HCT116 (cell line): ENCODE measurements at regions not wholly inside any gene's neighbourhood (a gene's known extent, or its start where the extent isn't known, plus 50 kb on each side); places are given as distances from the start of the nearest gene placed in this dataset.
A peak's percentile ranks its signal among the peaks of the same experiment; 100 is the strongest.

ENCODE experiments used
- ATAC-seq: fragments of 200-7000 bp; cut with Tn5 transposase; 2 replicates; pipeline ENCODE4 v1.9.1; 2020; ENCODE audit warnings: mild to moderate bottlenecking, moderate library complexity
- BruUV-seq: library from RNA; stranded (reverse); fragments of 400-500 nt; replicated peaks from 2 replicates; lab custom pipeline; 2021; lab: Mats Ljungman, UMichigan
- CTCF ChIA-PET: fragments of 300-600 bp; sonication (Branson Sonifier 250); formaldehyde crosslinking; loops from one replicate; lab custom pipeline; 2021; ENCODE audit warnings: antibody characterized with exemption; lab: Charles Lee
- POLR2A ChIA-PET: fragments of 300-600, 350-600 bp; sonication (Branson Sonifier 250); formaldehyde crosslinking; loops from one replicate; lab custom pipeline; 2021; ENCODE audit warnings: antibody characterized with exemption; lab: Charles Lee
- RAD21 ChIA-PET, 2 experiments: fragments of 300-600 bp; sonication (Branson Sonifier 250); formaldehyde crosslinking; loops; one replicate each; lab custom pipeline; 2023; ENCODE audit warnings: low total read pairs in 2 of 2; ENCODE audit not compliant: uncharacterized antibody in 2 of 2, unreplicated experiment in 2 of 2, low non-redundant PET in 1 of 2; lab: Charles Lee
- DNase-seq: peaks from one replicate; pipeline ENCODE4 v3.0.0-alpha.2; 2010; ENCODE audit warnings: low read depth, low spot score
- H2AFZ ChIP-seq: fragments of 200-600 bp; shearing (Covaris generic), sonication (generic); 2 replicates; pipeline ENCODE4 v1.6.1; 2017; ENCODE audit warnings: low read depth, mixed run types, mixed read lengths, antibody characterized with exemption, low read length; ENCODE audit not compliant: poor library complexity, severe bottlenecking
- H3K27ac ChIP-seq: 2 replicates; pipeline ENCODE4 v1.5.1; 2012; ENCODE audit warnings: low read depth, low read length
- H3K27me3 ChIP-seq: fragments of 200-600 bp; sonication (generic); 2 replicates; pipeline ENCODE4 v1.6.1; 2016; ENCODE audit warnings: mixed run types, low read length, mixed read lengths; ENCODE audit not compliant: insufficient read depth
- H3K36me3 ChIP-seq, 2 experiments: fragments of 200-500 bp in 1 of 2; fragments of 200-600 bp in 1 of 2; sonication (Bioruptor generic) in 1 of 2; sonication (generic) in 1 of 2; 2 replicates each; pipeline versions ENCODE4 v1.5.1 to v1.6.1; 2014 to 2016; ENCODE audit warnings: low read length in 2 of 2, inconsistent platforms in 1 of 2, mixed read lengths in 1 of 2, mixed run types in 1 of 2; ENCODE audit not compliant: insufficient read depth in 2 of 2, control insufficient read depth in 1 of 2
- H3K4me1 ChIP-seq, 2 experiments: fragments of 200-600 bp in 1 of 2; sonication (generic) in 1 of 2; 2 replicates each; pipeline versions ENCODE4 v1.5.1 to v1.6.1; 2012 to 2017; ENCODE audit warnings: low read length in 2 of 2, inconsistent platforms in 1 of 2, mild to moderate bottlenecking in 1 of 2, mixed read lengths in 1 of 2, mixed run types in 1 of 2, moderate library complexity in 1 of 2; ENCODE audit not compliant: insufficient read depth in 2 of 2, control insufficient read depth in 1 of 2
- H3K4me2 ChIP-seq: fragments of 200-600 bp; sonication (generic); 2 replicates; pipeline ENCODE4 v1.6.1; 2017; ENCODE audit warnings: mixed run types, low read length, mixed read lengths
- H3K4me3 ChIP-seq, 2 experiments: fragments of 200-600 bp in 1 of 2; sonication (generic) in 1 of 2; replicated peaks in 1 of 2; 2 replicates each; pipeline ENCODE4 v1.5.1; 2011 to 2016; ENCODE audit warnings: low read length in 2 of 2, control low read depth in 1 of 2, low read depth in 1 of 2, mild to moderate bottlenecking in 1 of 2, mixed read lengths in 1 of 2, mixed run types in 1 of 2
- H3K79me2 ChIP-seq: fragments of 200-600 bp; sonication (generic); 2 replicates; pipeline ENCODE4 v1.6.1; 2017; ENCODE audit warnings: mild to moderate bottlenecking, mixed run types, low read length, moderate library complexity, mixed read lengths; ENCODE audit not compliant: insufficient read depth
- H3K9ac ChIP-seq: fragments of 200-600 bp; sonication (generic); 2 replicates; pipeline ENCODE4 v1.6.1; 2016; ENCODE audit warnings: low read length, mixed read lengths
- H3K9me2 ChIP-seq: fragments of 200-600 bp; sonication (generic), shearing (Covaris generic); 2 replicates; pipeline ENCODE4 v1.6.1; 2017; ENCODE audit warnings: mixed run types, mild to moderate bottlenecking, moderate library complexity; ENCODE audit not compliant: insufficient read depth
- H3K9me3 ChIP-seq, 2 experiments: fragments of 200-500 bp in 1 of 2; fragments of 200-600 bp in 1 of 2; sonication (Bioruptor generic) in 1 of 2; sonication (generic) in 1 of 2; 2 replicates each; pipeline ENCODE4 v1.6.1; 2014 to 2017; ENCODE audit warnings: low read length in 2 of 2, mixed read lengths in 2 of 2, inconsistent platforms in 1 of 2, low read depth in 1 of 2, mild to moderate bottlenecking in 1 of 2, mixed run types in 1 of 2, moderate library complexity in 1 of 2; ENCODE audit not compliant: control insufficient read depth in 1 of 2, insufficient read depth in 1 of 2
- H4K20me1 ChIP-seq: fragments of 200-600 bp; sonication (generic), shearing (Covaris generic); 2 replicates; pipeline ENCODE4 v1.6.1; 2017; ENCODE audit warnings: mixed run types, mild to moderate bottlenecking, moderate library complexity; ENCODE audit not compliant: insufficient read depth
- CEBPB ChIP-seq: IDR thresholded peaks from 2 replicates; pipeline ENCODE4 v1.6.1; 2012; ENCODE audit warnings: low read depth
- EGR1 ChIP-seq: IDR thresholded peaks from 2 replicates; pipeline ENCODE4 v1.6.1; 2012; ENCODE audit warnings: low read depth
- EZH2 ChIP-seq: fragments of 200-600 bp; sonication (generic); IDR thresholded peaks from 2 replicates; pipeline ENCODE4 v1.6.1; 2017; ENCODE audit warnings: antibody characterized with exemption, mixed run types
- EZH2phosphoT487 ChIP-seq: fragments of 200-600 bp; IDR thresholded peaks from 2 replicates; pipeline ENCODE4 v1.6.1; 2018; ENCODE audit warnings: antibody characterized with exemption, borderline replicate concordance
- FOSL1 ChIP-seq: IDR thresholded peaks from 2 replicates; pipeline ENCODE4 v1.6.1; 2012; ENCODE audit warnings: low read depth
- POLR2AphosphoS5 ChIP-seq: IDR thresholded peaks from 2 replicates; pipeline ENCODE4 v1.6.1; 2011; ENCODE audit warnings: mild to moderate bottlenecking, low read depth, low read length, moderate library complexity
- SIN3A ChIP-seq: IDR thresholded peaks from 2 replicates; pipeline ENCODE4 v1.6.1; 2012; ENCODE audit warnings: low read depth
- SRF ChIP-seq: IDR thresholded peaks from 2 replicates; pipeline ENCODE4 v1.6.1; 2012; ENCODE audit warnings: low read depth
- ZFX ChIP-seq: fragments of 450-650 bp; IDR thresholded peaks from 2 replicates; pipeline ENCODE4 v1.6.1; 2017
- ZNF274 ChIP-seq: fragments of 200-500 bp; sonication (Bioruptor generic); IDR thresholded peaks from 2 replicates; pipeline ENCODE4 v1.6.1; 2014; ENCODE audit warnings: mild to moderate bottlenecking, low read depth, low read length, inconsistent platforms
- intact Hi-C: fragments of 100-400 bp; cut with micrococcal nuclease; formaldehyde crosslinking; loops from 2 replicates; pipeline ENCODE4 v1.10.0; 2022
- TF ChIP-seq, protein P1 (sequence below): IDR thresholded peaks from 2 replicates; pipeline ENCODE4 v1.6.1; 2012; ENCODE audit warnings: low read depth
- TF ChIP-seq, protein P2 (sequence below), 3 experiments: fragments of 200-600 bp in 1 of 3; sonication (generic) in 1 of 3; IDR thresholded peaks in 2 of 3; conservative IDR thresholded peaks in 1 of 3; 2 replicates each; pipeline ENCODE4 v1.5.1; 2012 to 2017; ENCODE audit warnings: low read depth in 2 of 3, low read length in 2 of 3, antibody characterized with exemption in 1 of 3, borderline replicate concordance in 1 of 3, control low read depth in 1 of 3, mild to moderate bottlenecking in 1 of 3, mixed read lengths in 1 of 3, mixed run types in 1 of 3, moderate library complexity in 1 of 3; ENCODE audit not compliant: insufficient read depth in 1 of 3

DNA sequence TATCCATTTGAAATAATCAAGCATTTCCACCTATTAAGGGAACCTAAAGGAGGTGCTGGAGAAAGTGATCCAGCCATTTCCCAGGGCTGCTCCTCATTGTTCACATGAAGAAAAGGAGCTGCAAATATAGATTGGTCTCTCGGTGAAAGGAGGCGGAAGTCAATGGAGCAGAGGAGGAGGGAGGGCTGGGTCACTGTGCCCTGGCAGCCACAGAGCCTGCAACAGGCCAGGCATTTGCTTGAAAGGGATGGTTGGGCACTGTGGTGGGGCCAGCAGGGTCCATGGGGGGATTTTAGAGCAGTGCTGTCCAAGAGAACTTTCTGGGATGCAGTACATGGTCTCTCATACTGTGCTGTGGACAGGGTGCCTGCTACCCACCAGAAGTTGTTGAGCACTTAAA lies 173.2 kb downstream of the CYLD start:
- DNase-seq (no peak), ATAC-seq (no peak)

DNA sequence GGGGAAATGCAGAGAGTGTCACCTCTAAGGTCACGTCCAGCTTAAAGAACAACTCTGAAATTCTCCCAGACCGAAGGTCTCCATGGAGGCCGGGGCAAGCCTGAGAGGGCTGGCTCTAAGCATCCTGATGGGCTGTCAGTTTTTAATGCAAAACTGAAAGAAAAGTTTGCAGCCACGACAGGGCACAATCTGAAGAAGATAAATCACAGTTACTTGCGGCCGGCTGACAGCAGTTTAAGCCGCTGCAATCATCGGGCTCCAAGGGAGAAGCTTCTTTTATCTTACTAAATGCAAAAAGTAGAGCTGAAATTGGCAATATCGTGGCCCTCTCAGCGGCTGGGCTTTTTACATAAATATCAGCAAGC lies 168.8 kb downstream of the CYLD start:
- ChIA-PET POLR2A (no interaction called here), CTCF (no interaction called here), RAD21 (no interaction called here)
- ATAC-seq = no peak
- Histone ChIP-seq H4K20me1 (no peaks in the 10 kb centered on the region), H3K4me1 (no peaks in the 10 kb centered on the region), H3K4me3 (no peak overlapping the region), H3K4me2 (no peak overlapping the region), H3K27ac (no peak overlapping the region), H3K9me3 (no peaks in the 10 kb centered on the region), H3K36me3 (no peaks in the 10 kb centered on the region), H2AFZ (no peak overlapping the region), H3K27me3 (peaks cover 45% of the 10 kb centered on the region), H3K79me2 (no peaks in the 10 kb centered on the region), H3K9me2 (no peaks in the 10 kb centered on the region), H3K9ac (no peak overlapping the region)
- no peak for DNase-seq
- BruUV-seq = no TSS peak
- intact Hi-C loops = no loop called here
- TF ChIP-seq, protein P1, sequence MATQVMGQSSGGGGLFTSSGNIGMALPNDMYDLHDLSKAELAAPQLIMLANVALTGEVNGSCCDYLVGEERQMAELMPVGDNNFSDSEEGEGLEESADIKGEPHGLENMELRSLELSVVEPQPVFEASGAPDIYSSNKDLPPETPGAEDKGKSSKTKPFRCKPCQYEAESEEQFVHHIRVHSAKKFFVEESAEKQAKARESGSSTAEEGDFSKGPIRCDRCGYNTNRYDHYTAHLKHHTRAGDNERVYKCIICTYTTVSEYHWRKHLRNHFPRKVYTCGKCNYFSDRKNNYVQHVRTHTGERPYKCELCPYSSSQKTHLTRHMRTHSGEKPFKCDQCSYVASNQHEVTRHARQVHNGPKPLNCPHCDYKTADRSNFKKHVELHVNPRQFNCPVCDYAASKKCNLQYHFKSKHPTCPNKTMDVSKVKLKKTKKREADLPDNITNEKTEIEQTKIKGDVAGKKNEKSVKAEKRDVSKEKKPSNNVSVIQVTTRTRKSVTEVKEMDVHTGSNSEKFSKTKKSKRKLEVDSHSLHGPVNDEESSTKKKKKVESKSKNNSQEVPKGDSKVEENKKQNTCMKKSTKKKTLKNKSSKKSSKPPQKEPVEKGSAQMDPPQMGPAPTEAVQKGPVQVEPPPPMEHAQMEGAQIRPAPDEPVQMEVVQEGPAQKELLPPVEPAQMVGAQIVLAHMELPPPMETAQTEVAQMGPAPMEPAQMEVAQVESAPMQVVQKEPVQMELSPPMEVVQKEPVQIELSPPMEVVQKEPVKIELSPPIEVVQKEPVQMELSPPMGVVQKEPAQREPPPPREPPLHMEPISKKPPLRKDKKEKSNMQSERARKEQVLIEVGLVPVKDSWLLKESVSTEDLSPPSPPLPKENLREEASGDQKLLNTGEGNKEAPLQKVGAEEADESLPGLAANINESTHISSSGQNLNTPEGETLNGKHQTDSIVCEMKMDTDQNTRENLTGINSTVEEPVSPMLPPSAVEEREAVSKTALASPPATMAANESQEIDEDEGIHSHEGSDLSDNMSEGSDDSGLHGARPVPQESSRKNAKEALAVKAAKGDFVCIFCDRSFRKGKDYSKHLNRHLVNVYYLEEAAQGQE = no peak
- TF ChIP-seq EZH2phosphoT487 = 0 out of 2 replicates have a peak, but pooled peaks have one; percentile 46

More for the DNA sequence above, 173.2 kb downstream of the CYLD start:
- H2AFZ ChIP-seq = no peak overlapping the region
- peaks cover 48% of the 10 kb centered on the region for H3K27me3 ChIP-seq
- no peak overlapping the region for H3K27ac ChIP-seq
- H3K4me3 ChIP-seq = no peak overlapping the region
- intact Hi-C loops = no loop called here
- no peaks in the 10 kb centered on the region for H3K79me2 ChIP-seq
- H3K9ac ChIP-seq = no peak overlapping the region
- no peaks in the 10 kb centered on the region for H3K9me3 ChIP-seq
- no TSS peak for BruUV-seq
- TF ChIP-seq, protein P2, sequence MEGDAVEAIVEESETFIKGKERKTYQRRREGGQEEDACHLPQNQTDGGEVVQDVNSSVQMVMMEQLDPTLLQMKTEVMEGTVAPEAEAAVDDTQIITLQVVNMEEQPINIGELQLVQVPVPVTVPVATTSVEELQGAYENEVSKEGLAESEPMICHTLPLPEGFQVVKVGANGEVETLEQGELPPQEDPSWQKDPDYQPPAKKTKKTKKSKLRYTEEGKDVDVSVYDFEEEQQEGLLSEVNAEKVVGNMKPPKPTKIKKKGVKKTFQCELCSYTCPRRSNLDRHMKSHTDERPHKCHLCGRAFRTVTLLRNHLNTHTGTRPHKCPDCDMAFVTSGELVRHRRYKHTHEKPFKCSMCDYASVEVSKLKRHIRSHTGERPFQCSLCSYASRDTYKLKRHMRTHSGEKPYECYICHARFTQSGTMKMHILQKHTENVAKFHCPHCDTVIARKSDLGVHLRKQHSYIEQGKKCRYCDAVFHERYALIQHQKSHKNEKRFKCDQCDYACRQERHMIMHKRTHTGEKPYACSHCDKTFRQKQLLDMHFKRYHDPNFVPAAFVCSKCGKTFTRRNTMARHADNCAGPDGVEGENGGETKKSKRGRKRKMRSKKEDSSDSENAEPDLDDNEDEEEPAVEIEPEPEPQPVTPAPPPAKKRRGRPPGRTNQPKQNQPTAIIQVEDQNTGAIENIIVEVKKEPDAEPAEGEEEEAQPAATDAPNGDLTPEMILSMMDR (IDR thresholded peaks at IDR 0.05 in 2 of 3, conservative IDR thresholded peaks at IDR 0.05 in 1 of 3; ENCODE audit: borderline replicate concordance in 1 of 3, insufficient read depth in 1 of 3, low read depth in 2 of 3, low read length in 2 of 3) = no peak
- TF ChIP-seq EZH2 = no peak
- TF ChIP-seq ZFX = no peak
- TF ChIP-seq POLR2AphosphoS5 = no peak
- no peak for TF ChIP-seq SIN3A
- no peak for TF ChIP-seq FOSL1
- TF ChIP-seq SRF = no peak
- TF ChIP-seq CEBPB = no peak
- TF ChIP-seq ZNF274 = no peak
- TF ChIP-seq EGR1 = no peak
- H3K4me1 ChIP-seq = no peaks in the 10 kb centered on the region
- ChIA-PET CTCF (no interaction called here), POLR2A (no interaction called here), RAD21 (no interaction called here)
- H3K9me2 ChIP-seq = no peaks in the 10 kb centered on the region
- H3K36me3 ChIP-seq = no peaks in the 10 kb centered on the region
- no peaks in the 10 kb centered on the region for H4K20me1 ChIP-seq
- no peak overlapping the region for H3K4me2 ChIP-seq
